HG02852 (cell line): ENCODE measurements at regions not wholly inside any gene's neighbourhood (a gene's known extent, or its start where the extent isn't known, plus 50 kb on each side); places are given as distances from the start of the nearest gene placed in this dataset.

Experiments
- ATAC-seq: cut with Tn5 transposase; IDR thresholded peaks from one replicate; pipeline ENCODE4 v1.9.1; 2021; ENCODE audit warnings: mild to moderate bottlenecking, moderate library complexity; ENCODE audit not compliant: unreplicated experiment

DNA sequence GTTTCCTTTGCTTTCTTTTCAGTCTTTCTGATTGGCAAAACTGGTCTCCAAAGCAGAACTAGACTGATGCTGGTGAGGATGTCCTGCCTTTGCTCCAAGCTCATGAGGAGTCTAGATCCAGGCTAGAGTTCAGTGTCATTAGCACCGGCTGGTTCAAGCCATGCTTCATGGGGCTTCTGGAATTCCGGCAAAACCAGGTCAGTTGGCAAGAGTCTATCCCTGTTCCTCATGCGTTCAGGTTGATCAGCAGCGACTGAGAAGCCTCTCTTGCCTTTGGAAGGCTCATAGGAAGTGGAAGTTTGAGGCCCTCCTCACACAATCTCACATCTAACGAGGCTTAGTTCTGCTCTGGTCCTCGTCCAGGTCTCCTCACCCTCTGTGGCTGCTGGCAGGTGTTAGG lies 194.3 kb downstream of the HS3ST3A1 start:
- ATAC-seq = no peak

DNA sequence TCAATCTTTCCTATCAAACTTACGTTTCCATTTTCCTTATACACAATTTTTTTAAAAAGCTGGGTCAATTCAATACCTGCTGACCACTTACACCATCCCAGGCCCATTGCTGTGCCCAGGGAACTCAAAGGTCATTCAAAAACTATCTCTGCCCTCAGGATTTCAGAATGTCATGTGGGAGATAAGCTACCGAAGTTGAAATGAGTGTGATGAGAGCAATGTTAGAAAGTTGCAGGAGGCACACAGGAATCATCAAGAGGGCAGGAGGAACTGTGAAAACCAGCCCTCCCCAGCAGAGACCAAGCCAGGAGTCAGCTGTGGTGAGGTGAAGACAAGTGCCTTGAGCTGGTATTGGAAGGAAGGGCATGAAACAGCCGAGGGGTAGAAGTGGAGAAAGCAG lies 195.9 kb downstream of the HS3ST3A1 start:
- ATAC-seq = no peak

DNA sequence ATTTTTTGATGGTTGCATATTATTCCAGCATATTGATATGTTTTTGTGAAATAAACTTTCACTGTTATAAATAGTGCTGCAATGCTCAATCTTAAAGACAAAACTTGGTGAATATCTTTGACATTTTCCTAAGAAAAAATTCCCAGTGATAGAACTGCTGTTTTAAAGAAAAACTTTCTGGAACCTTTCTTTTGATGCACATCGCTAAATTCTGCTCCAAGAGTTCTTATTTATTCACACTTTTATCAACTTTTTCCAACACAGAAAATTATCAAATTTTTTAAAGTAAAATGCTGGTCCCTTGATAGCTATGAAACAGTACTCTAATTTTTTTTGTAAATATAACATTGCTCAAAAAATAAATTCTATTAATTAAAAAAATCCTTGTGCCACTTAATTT lies 196.6 kb downstream of the HS3ST3A1 start:
- ATAC-seq = no peak

DNA sequence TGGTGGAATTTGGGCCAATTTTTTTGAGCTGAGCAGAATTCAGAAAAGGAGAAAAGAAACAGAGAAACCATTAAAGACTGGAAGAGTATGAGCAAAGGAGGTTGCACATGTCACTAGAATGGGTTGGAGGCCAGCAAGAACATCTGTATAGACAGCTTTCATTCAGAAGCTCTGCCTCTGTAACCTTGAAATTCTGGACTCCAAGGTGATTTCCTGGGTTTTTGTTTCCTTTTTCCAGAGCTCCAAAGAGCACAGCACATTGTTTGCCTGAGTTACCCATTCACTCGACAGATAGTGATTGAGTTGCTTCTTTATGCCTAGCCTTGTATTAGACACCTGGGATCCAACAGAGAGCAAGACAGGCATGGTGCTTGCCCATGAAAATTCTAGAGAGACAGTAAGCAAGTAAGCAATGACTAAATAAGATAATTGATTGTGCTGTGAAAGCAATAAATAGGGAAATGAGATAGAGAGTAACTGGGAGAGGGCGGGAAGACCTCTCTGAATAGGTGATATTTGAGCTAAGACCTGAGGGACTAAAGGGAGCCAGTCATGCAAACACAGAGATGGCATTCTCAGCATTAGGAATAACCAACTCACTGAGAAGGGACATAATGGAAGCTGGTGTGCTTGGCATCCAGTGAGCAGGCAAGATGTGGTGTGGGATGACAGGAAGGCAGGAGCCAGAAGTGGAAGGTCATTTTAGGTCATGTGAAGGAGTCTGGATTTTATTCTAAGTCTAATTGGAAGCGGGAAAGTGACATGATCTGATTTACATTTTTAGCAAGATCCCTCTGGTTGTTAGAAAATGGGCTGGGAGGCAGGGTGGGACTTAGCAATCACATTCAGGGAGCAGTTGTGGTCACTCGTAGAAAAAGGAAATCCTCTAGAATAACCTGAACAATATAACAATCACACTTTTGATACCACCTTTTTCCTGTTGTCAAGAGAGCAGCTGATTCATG lies 197.5 kb downstream of the HS3ST3A1 start:
- no peak for ATAC-seq

DNA sequence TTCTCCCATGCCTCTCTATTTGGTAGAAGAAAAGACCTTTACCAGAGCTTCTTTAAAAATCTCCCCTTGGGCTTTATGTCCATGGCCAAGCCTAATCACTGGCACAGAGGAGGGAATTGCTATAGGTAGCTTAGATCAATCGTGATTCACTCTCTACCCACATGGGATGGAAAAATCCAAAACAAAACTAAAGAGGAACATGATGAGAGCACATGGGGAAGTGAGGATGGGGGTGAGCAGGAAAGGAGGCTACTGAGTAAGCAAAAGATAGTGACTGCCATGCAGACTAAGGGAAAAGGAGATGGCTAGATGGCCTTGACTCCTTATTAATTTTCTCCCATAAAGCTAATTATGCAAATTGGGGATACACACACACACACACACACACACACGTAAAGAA lies 201.2 kb downstream of the HS3ST3A1 start:
- ATAC-seq = no peak

DNA sequence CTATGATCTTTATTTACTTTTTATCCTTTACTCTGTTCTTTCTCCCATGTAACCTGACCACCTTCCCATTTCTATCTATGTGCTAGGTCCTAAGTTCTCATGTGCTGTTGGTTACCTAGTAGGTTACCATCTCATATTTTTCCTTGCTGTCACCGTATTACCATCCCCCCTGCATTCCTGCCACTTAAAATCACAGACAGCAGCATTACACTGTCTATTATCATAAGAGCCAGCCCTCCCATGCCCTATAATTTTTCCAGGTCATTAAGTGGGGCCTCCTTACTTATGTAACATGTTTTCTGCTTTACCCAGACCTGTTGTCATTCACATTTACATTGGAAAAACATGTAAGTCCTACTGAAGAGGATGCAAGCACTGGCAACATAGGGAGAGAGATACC lies 202.9 kb downstream of the HS3ST3A1 start:
- ATAC-seq = no peak

DNA sequence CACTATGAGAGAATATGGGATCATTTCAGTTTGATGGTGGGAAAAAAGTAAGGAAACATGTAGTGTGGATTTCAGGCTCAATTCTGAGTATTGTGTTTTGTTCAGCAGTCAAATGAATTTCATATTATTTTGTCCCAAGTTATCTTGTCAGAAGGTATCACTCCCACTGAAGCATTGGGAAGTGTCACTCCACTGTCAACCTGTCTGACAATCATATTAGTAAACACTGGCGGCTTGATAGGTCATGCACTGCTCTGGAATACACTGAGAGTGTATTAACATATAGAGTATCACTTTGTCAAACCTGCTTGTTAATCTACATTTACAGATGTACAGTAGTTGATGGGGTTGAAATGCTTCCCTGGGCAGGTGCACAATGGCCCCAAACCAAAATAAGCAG lies 203.6 kb downstream of the HS3ST3A1 start:
- no peak for ATAC-seq

DNA sequence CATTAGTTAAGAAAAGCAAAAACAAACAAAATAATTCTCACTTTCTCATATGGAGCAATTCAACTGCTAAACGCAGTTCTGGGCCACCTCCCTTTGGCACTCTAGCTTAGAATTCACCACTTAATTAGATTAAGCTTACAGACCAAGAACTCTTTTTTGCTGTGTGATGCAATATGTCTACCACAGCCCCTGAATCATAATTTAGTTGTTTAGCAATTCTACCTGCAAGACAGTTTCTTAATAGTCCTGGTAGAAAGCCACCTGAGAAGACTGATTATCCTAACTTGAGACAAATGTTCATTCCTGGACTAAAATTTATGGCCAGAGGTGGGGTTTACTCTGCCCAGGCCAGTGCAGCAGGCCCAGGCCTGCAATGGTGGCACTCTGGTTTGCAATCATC lies 205.9 kb downstream of the HS3ST3A1 start:
- ATAC-seq = no peak

DNA sequence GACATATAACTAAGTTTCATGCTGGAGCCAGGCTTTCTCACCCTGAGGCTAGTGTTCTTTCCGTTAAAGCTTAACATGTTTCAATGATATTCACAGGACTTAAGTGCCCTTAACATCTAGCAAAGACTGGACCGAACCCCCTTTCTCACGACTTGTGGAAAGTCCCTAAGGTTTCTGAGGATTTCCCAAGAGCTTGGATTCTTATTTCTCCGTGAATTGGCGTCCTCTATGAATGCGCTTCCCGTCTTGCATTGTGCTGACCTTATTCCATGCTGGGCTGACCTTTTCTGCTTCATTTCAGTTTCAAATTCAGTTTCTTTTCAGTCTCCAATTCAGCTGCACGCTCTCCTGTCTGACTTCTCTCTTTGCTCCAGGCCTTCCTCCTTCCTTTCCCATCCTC lies 206.4 kb downstream of the HS3ST3A1 start:
- ATAC-seq = no peak

DNA sequence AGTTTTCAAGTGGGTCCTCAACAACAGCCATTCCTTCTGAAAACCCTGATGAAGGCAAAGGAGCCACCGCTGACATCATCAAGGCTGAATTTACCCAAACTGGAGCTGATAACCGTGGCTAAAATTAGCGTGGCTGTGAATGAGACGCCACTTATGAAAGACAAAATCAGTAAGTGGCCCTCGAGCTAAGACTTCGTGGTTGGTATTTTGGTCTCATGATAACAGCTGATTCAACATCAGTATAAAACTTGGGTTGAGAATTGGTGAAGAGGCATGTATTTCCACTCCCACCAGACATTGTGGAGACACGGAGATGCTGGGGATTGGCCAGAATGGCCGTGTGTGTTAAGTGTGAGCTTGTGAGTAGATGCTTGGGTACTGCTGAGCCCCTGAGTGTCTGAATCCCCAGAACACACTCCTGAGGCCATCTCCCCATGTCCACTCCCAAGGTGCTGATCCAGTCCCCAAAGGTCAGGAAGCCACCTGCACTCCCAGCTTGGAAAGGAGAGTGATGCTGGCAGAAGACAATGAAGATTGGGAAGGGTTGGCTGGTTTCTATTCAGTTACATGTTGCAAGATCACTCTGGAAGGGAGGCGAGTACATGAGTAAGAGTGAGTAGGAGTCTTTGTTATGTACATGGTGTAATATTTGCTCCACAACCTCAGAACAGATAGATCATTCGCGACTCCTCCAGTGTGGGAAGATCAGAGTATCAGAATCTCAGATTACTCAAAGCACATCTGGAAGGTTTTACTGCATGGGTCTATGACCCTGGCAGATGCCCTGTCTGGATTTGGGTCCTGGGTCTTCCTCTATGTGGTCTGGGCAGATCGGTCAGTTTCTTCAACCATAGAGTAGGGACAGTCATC lies 207.7 kb downstream of the HS3ST3A1 start:
- ATAC-seq = no peak

DNA sequence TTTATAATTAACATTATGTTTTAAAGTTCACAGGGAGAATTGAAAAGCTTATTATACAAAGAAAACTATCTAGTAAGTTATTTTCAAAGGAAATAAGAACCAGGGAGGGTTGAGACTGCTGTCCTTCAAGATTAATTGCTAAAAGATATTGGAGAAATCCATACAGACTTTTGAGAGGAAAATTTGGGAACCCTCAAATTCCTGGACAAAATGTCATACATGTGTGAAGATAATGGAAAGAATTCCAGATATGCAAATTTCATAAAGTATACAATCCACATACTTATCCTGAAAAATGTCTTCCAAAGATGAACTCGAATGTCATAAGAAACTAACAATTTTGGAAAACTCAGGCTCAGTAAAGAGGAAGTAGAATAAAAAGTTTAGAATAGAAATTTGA lies 213.8 kb downstream of the HS3ST3A1 start:
- ATAC-seq = no peak

DNA sequence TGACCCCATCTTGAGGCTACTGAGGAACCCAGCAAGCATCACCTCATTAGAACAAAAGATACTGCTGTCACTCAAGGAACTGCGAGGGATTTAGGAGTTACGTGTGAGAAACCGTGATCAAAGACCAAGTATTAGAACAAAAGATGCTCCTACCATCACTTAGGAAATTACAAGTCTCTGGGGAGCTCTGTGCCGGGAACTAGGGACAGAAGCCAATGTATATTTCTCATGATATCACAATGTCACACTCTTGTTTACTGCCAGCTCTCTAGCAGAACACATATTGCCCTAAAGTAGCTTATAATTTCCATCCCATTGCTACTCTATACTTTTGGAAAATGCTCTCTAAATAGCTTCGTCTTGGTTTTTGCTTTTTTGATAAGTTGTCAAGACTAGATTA lies 214.5 kb downstream of the HS3ST3A1 start:
- ATAC-seq = no peak

DNA sequence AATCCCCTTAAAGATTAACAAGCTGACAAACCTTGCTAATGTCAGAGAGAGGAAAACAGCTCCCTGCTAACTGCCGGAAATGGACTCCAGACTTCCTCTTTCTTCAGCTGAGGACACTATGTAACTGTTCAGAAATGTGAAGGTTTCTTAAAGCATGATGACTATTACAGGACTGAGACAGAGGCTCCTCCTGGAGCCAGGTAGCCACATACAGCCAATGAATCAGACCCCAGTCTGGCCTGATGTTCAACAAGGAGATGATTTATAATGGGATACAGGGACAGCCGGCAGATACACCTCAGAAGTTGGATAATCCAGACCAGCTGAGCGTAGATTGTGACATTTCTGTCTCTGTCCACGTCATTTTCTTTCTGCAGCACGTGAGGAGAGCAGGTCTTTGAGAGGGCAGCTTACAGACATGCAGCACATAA lies 216.2 kb downstream of the HS3ST3A1 start:
- ATAC-seq = no peak

DNA sequence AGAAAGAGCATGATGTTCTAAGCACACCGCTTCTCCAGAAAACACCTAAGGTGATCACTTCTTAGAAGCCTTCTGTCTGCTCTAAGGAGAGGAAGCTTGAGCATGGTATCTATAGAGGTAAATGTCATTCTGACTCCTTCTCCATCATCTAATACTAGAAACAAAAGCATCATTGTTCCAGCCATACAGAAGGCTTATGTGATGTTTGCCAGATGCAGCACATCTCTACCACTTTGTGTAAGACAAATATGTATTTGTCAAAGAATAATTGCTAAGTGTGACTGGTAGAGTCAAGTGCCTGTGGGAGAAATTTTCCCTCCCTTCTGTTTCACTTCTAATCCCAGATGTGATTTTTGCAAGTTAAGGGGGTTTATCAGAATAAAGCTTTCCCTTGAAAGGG lies 217.1 kb downstream of the HS3ST3A1 start:
- ATAC-seq = no peak

DNA sequence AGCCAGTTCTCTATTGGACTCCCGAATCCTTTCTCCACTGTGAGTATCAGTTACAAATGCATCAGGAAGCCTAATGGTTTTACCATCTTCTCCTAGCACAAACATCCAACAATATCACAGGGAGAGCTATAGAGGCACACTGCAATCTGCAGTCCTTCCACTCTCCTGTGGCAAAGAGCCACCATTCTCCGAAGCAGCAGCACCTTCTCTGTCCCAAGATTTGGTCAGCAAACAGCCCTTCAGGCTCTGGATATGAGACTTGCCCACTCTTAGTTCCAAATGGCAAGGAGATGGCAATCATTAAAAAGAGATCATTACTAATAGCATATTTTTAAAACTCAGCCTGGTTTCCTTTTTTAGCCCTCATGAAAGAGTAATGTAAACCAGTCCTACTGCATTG lies 223.4 kb downstream of the HS3ST3A1 start:
- no peak for ATAC-seq

DNA sequence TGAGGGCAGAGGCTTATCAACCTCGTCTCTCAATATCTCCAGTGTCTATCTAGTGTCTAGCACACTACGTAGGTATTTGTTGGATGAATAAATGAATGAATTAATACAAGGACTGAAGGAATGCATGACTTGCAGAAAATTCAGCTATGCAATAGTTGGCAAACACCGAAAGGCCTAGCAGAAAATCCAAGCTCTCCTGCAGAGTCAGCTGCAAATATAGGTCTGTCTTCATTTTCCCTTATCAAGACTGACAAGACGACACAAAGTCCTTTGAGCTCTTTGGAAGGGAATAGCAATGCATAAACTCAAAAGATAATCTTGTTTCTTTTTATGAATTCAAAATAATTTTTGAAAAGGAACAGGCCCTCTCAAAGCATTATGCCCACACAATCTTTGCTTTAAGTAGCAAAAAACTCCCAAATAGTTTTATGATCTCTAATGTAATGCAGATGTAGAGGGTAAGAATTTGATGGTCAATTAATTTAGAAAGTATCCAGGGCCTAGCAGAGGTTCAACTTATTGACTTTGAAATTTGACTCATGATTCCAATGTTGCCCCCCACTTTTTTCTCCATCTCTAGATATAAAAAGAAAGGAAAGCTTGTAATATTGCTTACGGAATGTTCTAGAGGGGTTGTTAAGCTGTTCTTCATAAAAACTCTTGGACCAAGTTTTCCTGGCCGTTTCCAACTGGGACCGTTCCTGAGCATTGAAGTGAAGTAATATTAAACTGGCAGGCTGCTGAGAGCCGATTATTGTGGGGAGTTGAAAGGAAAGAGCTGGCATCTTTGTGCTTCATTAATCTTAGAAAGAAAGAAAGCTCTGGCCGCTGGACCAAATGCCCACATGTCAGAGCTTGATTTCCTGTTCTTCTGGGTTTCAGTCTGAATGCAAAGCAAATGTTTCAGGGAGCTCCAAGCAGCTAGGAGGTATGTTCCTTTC lies 227.3 kb downstream of the HS3ST3A1 start:
- no peak for ATAC-seq

DNA sequence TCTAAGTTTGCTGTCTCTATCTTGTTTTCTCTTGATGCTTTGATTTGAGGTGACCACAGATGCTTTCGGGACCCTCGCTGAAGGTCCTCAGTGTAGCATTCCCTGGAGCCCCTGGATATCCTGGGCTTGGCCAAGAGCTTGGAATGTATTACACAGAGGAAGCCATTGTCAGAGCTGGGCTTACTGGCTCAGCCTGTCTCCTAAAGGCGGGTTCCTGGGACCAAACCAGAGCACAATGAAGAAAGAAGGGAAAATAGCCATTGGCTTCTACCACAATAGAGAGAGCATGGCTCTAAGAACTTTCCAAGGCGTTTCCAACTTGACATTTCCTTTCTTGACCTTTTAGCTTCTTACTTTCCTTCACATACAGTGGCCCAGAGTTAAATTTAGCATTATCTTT lies 229.3 kb downstream of the HS3ST3A1 start:
- ATAC-seq = no peak

DNA sequence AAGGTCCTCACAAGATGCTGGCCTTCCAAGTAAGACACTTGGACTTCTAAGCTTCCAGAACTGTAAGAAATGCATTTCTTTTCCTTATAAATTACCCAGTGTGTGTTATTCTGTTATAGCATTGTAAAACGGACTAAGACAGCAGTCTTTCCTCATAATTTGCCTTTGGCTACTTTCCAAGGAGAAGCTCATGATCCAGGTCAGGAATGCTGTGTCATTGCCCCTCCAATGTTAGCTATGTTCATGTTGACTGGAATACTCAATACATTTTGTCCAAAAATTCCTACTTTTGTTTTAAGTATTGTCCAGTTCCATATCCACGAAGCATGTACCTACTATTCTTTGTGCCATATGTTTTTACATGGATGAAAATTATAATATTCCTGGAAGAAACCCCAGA lies 234.6 kb downstream of the HS3ST3A1 start:
- no peak for ATAC-seq

DNA sequence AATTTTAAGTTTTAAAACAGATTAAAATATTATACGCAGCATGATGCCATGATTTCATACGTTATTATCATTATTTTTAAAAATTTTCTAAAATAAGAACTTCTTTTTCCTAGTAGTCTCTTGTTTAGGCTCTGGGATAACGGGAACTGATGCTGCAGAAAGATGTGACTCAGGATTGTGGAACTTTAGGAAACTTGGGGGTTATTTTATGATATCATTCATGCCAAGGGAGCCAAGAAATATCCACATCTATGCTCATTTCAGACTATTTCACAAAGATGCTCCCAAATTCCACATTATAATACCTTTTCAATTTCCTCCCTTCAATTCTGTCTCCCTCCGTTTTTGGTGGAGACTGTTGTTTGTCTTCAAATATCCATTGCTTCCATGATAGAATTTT lies 236.4 kb downstream of the HS3ST3A1 start:
- ATAC-seq = no peak

DNA sequence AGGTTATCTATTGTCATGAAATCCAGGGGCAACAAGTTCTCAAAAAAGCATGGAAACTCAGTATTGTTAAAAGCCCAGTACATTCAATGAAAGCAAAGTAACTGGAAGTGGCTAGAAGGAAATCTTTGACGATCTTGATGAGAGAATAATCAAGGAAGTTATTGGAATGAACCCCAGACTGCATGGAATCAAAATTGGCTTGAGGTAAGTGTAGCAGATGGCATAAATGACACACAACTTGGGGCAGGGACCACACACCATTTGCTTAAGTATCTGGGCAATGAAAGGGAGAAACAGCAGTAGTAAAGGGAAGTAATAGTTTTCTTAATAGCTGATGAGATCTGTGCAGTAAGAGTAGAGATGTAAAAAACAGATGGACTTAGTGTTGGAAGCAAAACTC lies 238.0 kb downstream of the HS3ST3A1 start:
- no peak for ATAC-seq
